Left lung (tissue), 4 donors: ENCODE measurements at regions not wholly inside any gene's neighbourhood (a gene's known extent, or its start where the extent isn't known, plus 50 kb on each side); places are given as distances from the start of the nearest gene placed in this dataset.

Source experiments
- ATAC-seq: fragments of 200-7000 bp; cut with Tn5 transposase; one replicate; pipeline ENCODE4 v1.9.1; 2020; ENCODE audit warnings: moderate library complexity
- DNase-seq, 4 donors: peaks; one replicate each; pipeline ENCODE4 v3.0.0-alpha.2; 2013 to 2020
- H3K27ac ChIP-seq, 2 donors: fragments of 200-600 bp; sonication (generic) in 1 of 2; one replicate each; pipeline versions ENCODE4 v1.5.0 to v1.8.0; 2020 to 2021
- H3K27me3 ChIP-seq, 2 donors: fragments of 200-600 bp; sonication (generic) in 1 of 2; one replicate each; pipeline versions ENCODE4 v1.5.0 to v1.8.0; 2020 to 2021
- H3K36me3 ChIP-seq, 2 donors: fragments of 200-600 bp; sonication (generic) in 1 of 2; one replicate each; pipeline versions ENCODE4 v1.5.0 to v1.8.0; 2020 to 2021
- H3K4me1 ChIP-seq, 2 donors: fragments of 200-600 bp; one replicate each; pipeline ENCODE4 v1.8.0; 2021
- H3K4me3 ChIP-seq, 2 donors: fragments of 200-600 bp; sonication (generic) in 1 of 2; one replicate each; pipeline versions ENCODE4 v1.5.0 to v1.8.0; 2020 to 2021; ENCODE audit warnings: mild to moderate bottlenecking in 1 of 2
- H3K9me3 ChIP-seq, 2 donors: fragments of 200-600 bp; sonication (generic) in 1 of 2; one replicate each; pipeline versions ENCODE4 v1.5.0 to v1.8.0; 2020 to 2021
- CTCF ChIP-seq, 2 donors: fragments of 200-600 bp; sonication (generic) in 1 of 2; IDR thresholded peaks; one replicate each; pipeline versions ENCODE4 v1.5.0 to v1.8.0; 2021; ENCODE audit warnings: antibody characterized with exemption in 2 of 2
- intact Hi-C, 2 donors: fragments of 100-400 bp; cut with DNase I; formaldehyde crosslinking; loops; one replicate each; pipeline versions ENCODE4 v1.11.2 to v1.14.2; 2022
- donor health status: DM: no; HTN: yes; CAD: no.
- donor health status: DM: no; HTN: no; CAD: no.

- intact Hi-C loops, result no loop called here
- no peak for TF ChIP-seq CTCF (IDR thresholded peaks at IDR 0.05)
- H3K27me3 ChIP-seq, result no peaks in the 10 kb centered on the region
Observed at GRCh38 chr20:16179371-16179770, 393.9 kb downstream of the KIF16B start.

GRCh38 chr20:16178546-16179135 is 394.6 kb downstream of the KIF16B start:
- peak in 2 of 4 donors; percentile 18 to 29 for DNase-seq
- H3K27me3 ChIP-seq, result no peaks in the 10 kb centered on the region
- H3K4me1 ChIP-seq, result no peaks in the 10 kb centered on the region
- TF ChIP-seq CTCF (IDR thresholded peaks at IDR 0.05), result no peak
- H3K4me3 ChIP-seq, result no peak overlapping the region
- ATAC-seq, result peak; percentile 39
- H3K36me3 ChIP-seq, result no peaks in the 10 kb centered on the region
- intact Hi-C loops, result no loop called here
- H3K27ac ChIP-seq, result no peak overlapping the region
- no peaks in the 10 kb centered on the region for H3K9me3 ChIP-seq

More at GRCh38 chr20:16179371-16179770, 393.9 kb downstream of the KIF16B start:
- Histone ChIP-seq H3K4me3 (no peak overlapping the region), H3K36me3 (no peaks in the 10 kb centered on the region), H3K4me1 (no peaks in the 10 kb centered on the region), H3K27ac (no peak overlapping the region), H3K9me3 (no peaks in the 10 kb centered on the region)
- ATAC-seq, result no peak
- DNase-seq, result peak in 1 of 4 donors; percentile 6

GRCh38 chr20:16175322-16175961 is 397.8 kb downstream of the KIF16B start:
- DNase-seq (no peak), ATAC-seq (no peak)
- TF ChIP-seq CTCF (IDR thresholded peaks at IDR 0.05), result no peak
- Histone ChIP-seq H3K27me3 (no peaks in the 10 kb centered on the region), H3K9me3 (no peaks in the 10 kb centered on the region), H3K36me3 (no peaks in the 10 kb centered on the region), H3K4me3 (no peak overlapping the region), H3K4me1 (no peaks in the 10 kb centered on the region), H3K27ac (no peak overlapping the region)
- intact Hi-C loops, result no loop called here

GRCh38 chr20:16174311-16174710 is 398.9 kb downstream of the KIF16B start:
- H3K4me1 ChIP-seq, result no peaks in the 10 kb centered on the region
- no peak for TF ChIP-seq CTCF (IDR thresholded peaks at IDR 0.05)
- H3K4me3 ChIP-seq, result no peak overlapping the region
- H3K27me3 ChIP-seq, result no peaks in the 10 kb centered on the region
- DNase-seq, result no peak
- no peaks in the 10 kb centered on the region for H3K36me3 ChIP-seq
- H3K27ac ChIP-seq, result no peak overlapping the region
- ATAC-seq, result no peak
- intact Hi-C loops, result no loop called here
- H3K9me3 ChIP-seq, result no peaks in the 10 kb centered on the region

- H3K27ac ChIP-seq, result no peak overlapping the region
- H3K27me3 ChIP-seq, result no peaks in the 10 kb centered on the region
- no peak for TF ChIP-seq CTCF (IDR thresholded peaks at IDR 0.05)
- DNase-seq (no peak), ATAC-seq (no peak)
- no peaks in the 10 kb centered on the region for H3K36me3 ChIP-seq
- intact Hi-C loops, result no loop called here
- H3K9me3 ChIP-seq, result no peaks in the 10 kb centered on the region
- H3K4me1 ChIP-seq, result no peaks in the 10 kb centered on the region
- H3K4me3 ChIP-seq, result no peak overlapping the region
Observed at GRCh38 chr20:16173044-16173443, 400.2 kb downstream of the KIF16B start.
